Keratinocyte (primary cell): ENCODE measurements at regions not wholly inside any gene's neighbourhood (a gene's known extent, or its start where the extent isn't known, plus 50 kb on each side); places are given as distances from the start of the nearest gene placed in this dataset.
"Not testable (repeated sequence)": the region's sequence is repeated elsewhere in the genome, so short reads cannot be mapped to it uniquely, and the experiment has no call there.

Experiments used
- DNase-seq: peaks from one replicate; pipeline ENCODE4 v3.0.0-alpha.2; 2011; ENCODE audit warnings: low read depth, missing footprints, low spot score
- FAIRE-seq: peaks from 2 replicates; lab custom pipeline; 2011; peaks lifted over from hg19 to GRCh38; lab: Jason Lieb, UNC
- H2AFZ ChIP-seq: 2 replicates; pipeline ENCODE4 v1.6.0; 2012; ENCODE audit warnings: low read length, control low read depth, inconsistent platforms; ENCODE audit not compliant: control insufficient read depth
- H3K27ac ChIP-seq: 2 replicates; pipeline ENCODE4 v1.5.1; 2011; ENCODE audit warnings: low read length; ENCODE audit not compliant: control insufficient read depth, insufficient read depth
- H3K27me3 ChIP-seq: 3 replicates; pipeline ENCODE4 v1.6.0; 2011; ENCODE audit warnings: low read length; ENCODE audit not compliant: control insufficient read depth, insufficient read depth; ENCODE audit errors: extremely low read depth
- H3K36me3 ChIP-seq, 2 experiments: 2 replicates in 1 of 2; 3 replicates in 1 of 2; pipeline ENCODE4 v1.5.1; 2011; ENCODE audit warnings: low read length in 2 of 2, mild to moderate bottlenecking in 1 of 2; ENCODE audit not compliant: control insufficient read depth in 2 of 2, insufficient read depth in 2 of 2; ENCODE audit errors: extremely low read depth in 1 of 2
- H3K4me1 ChIP-seq: 3 replicates; pipeline ENCODE4 v1.5.1; 2011; ENCODE audit warnings: low read length; ENCODE audit not compliant: control insufficient read depth, insufficient read depth; ENCODE audit errors: extremely low read depth
- H3K4me2 ChIP-seq: 3 replicates; pipeline ENCODE4 v1.6.0; 2011; ENCODE audit warnings: low read depth, low read length; ENCODE audit not compliant: control insufficient read depth, insufficient read depth; ENCODE audit errors: extremely low read depth
- H3K4me3 ChIP-seq, 3 experiments: fragments of 200-600 bp in 1 of 3; sonication (generic) in 1 of 3; 2 replicates in 2 of 3; 3 replicates in 1 of 3; pipeline ENCODE4 v1.5.1; 2011 to 2016; ENCODE audit warnings: low read length in 3 of 3, mild to moderate bottlenecking in 3 of 3, control low read depth in 2 of 3, inconsistent platforms in 1 of 3, low read depth in 1 of 3, mixed read lengths in 1 of 3, mixed run types in 1 of 3, moderate library complexity in 1 of 3; ENCODE audit not compliant: control insufficient read depth in 2 of 3, insufficient read depth in 2 of 3; ENCODE audit errors: extremely low read depth in 1 of 3
- H3K79me2 ChIP-seq: 2 replicates; pipeline ENCODE4 v1.6.0; 2012; ENCODE audit warnings: low read length; ENCODE audit not compliant: control insufficient read depth, insufficient read depth
- H3K9ac ChIP-seq: 3 replicates; pipeline ENCODE4 v1.6.0; 2011; ENCODE audit warnings: low read length; ENCODE audit not compliant: control insufficient read depth, insufficient read depth; ENCODE audit errors: extremely low read depth
- H3K9me1 ChIP-seq: 3 replicates; pipeline ENCODE4 v1.6.0; 2011; ENCODE audit warnings: low read length; ENCODE audit not compliant: control insufficient read depth, insufficient read depth; ENCODE audit errors: extremely low read depth
- H3K9me3 ChIP-seq: 2 replicates; pipeline ENCODE4 v1.5.1; 2012; ENCODE audit warnings: low read depth, low read length; ENCODE audit not compliant: control insufficient read depth
- H4K20me1 ChIP-seq: 3 replicates; pipeline ENCODE4 v1.6.0; 2011; ENCODE audit warnings: low read length; ENCODE audit not compliant: control insufficient read depth, insufficient read depth; ENCODE audit errors: extremely low read depth
- EZH2 ChIP-seq: IDR thresholded peaks from one replicate; pipeline ENCODE4 v1.6.1; 2012; ENCODE audit warnings: inconsistent platforms, mild to moderate bottlenecking, low read length, moderate library complexity
- dilution Hi-C: fragments of 300-500 bp; cut with MboI; formaldehyde crosslinking; loops from one replicate; pipeline ENCODE4 v1.7.0; 2020; ENCODE audit warnings: low sequenced_read_pairs; ENCODE audit not compliant: extremely low pct_ligation_motif_present
- TF ChIP-seq, protein P1 (sequence below), 3 experiments: IDR thresholded peaks in 1 of 3; conservative IDR thresholded peaks in 1 of 3; optimal IDR thresholded peaks in 1 of 3; 2 replicates in 2 of 3; 3 replicates in 1 of 3; pipeline versions ENCODE3 to v1.5.1; 2011; ENCODE audit warnings: low read length in 3 of 3, mild to moderate bottlenecking in 3 of 3, moderate library complexity in 2 of 3, control low read depth in 1 of 3, inconsistent platforms in 1 of 3; ENCODE audit not compliant: insufficient read depth in 2 of 3; ENCODE audit errors: extremely low read depth in 1 of 3

DNA sequence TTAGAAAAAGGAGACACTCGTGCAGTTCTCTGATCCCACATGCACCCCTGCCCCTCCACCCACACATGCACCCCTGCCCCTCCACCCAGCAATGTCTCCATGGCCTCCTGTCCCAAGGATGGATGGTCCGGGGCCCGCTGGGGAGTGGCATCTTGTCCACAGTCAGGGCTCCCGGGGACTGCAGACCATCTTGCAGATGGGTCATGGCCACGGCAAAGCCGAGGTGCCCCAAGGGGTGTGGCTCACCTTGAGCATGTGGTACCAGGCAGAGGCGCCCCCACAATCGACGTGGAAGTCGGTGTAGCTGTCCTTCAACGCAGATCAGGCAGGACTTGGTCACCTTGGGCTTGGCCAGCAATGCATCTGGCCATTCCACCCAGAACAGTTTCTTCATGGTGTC is 216.7 kb downstream of the TUBA3C start:
- DNase-seq = no peak
- TF ChIP-seq, protein P1, sequence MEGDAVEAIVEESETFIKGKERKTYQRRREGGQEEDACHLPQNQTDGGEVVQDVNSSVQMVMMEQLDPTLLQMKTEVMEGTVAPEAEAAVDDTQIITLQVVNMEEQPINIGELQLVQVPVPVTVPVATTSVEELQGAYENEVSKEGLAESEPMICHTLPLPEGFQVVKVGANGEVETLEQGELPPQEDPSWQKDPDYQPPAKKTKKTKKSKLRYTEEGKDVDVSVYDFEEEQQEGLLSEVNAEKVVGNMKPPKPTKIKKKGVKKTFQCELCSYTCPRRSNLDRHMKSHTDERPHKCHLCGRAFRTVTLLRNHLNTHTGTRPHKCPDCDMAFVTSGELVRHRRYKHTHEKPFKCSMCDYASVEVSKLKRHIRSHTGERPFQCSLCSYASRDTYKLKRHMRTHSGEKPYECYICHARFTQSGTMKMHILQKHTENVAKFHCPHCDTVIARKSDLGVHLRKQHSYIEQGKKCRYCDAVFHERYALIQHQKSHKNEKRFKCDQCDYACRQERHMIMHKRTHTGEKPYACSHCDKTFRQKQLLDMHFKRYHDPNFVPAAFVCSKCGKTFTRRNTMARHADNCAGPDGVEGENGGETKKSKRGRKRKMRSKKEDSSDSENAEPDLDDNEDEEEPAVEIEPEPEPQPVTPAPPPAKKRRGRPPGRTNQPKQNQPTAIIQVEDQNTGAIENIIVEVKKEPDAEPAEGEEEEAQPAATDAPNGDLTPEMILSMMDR (optimal IDR thresholded peaks at IDR 0.05 in 1 of 3, IDR thresholded peaks at IDR 0.05 in 1 of 3, conservative IDR thresholded peaks at IDR 0.05 in 1 of 3; ENCODE audit: extremely low read depth in 1 of 3, insufficient read depth in 2 of 3, low read length in 3 of 3) = no peak
- no peak for TF ChIP-seq EZH2
- Histone ChIP-seq H3K9me1 (no peaks in the 10 kb centered on the region), H2AFZ (no peak overlapping the region), H3K4me1 (no peaks in the 10 kb centered on the region), H3K27me3 (no peaks in the 10 kb centered on the region), H3K9ac (no peak overlapping the region), H3K27ac (no peak overlapping the region), H3K79me2 (no peaks in the 10 kb centered on the region), H4K20me1 (no peaks in the 10 kb centered on the region), H3K9me3 (peaks cover 15% of the 10 kb centered on the region), H3K4me3 (no peak overlapping the region), H3K36me3 (no peaks in the 10 kb centered on the region), H3K4me2 (no peak overlapping the region)
- dilution Hi-C loops = no loop called here
- no peak for FAIRE-seq

DNA sequence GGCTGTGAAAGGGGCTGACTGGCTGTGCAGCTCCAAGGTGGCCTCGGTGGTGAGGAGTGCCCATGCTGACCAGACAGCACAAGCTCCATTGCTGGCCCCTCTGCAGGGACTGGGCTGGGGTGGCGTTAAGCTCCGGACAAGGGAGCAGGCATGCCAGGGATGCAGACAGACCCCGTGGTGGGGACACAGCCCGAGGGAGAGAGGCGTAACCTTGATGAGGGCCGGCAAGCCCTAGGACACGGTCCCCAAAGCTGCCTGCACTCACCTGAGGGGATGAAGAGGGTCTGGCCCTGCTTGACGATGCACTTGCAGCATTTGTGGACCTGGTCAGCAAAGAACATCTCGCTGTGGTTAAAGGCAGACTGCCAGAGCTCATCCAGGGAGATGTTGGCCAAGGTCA is 217.9 kb downstream of the TUBA3C start:
- H3K27me3 ChIP-seq, dilution Hi-C loops, H4K20me1 ChIP-seq, H3K79me2 ChIP-seq, H2AFZ ChIP-seq, H3K4me1 ChIP-seq, H3K9me1 ChIP-seq, DNase-seq, H3K27ac ChIP-seq, H3K9ac ChIP-seq, FAIRE-seq, H3K4me2 ChIP-seq, H3K36me3 ChIP-seq, H3K4me3 ChIP-seq: not testable (repeated sequence)
- peaks cover 22% of the 10 kb centered on the region for H3K9me3 ChIP-seq

DNA sequence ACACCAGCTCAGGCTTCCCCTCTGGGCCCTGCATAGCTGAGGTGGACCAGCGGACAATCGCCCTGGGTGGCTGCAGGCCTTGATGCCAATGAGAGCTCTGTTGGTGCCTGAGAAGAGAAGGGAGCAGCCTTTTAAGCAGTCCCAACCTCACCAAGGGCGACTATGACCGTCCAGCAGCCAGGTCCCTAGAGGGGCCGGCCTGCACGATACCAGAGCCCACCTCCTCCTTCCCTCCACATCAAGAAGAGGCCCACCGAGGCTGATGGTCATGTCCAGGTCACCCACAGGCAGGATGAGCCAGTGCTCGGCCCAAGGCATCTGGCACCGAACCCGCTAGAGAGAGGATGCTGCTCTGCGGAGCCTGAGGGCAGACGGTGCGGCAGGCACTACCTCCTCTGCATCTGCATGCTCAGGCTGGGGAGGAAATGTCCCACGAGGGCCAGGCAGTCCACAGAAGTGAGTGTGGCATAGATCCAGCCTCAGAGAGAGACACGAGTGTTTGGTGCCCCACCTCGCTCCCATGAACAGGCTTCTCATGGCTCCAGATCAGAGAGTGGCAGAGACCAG is 219.4 kb downstream of the TUBA3C start:
- H3K36me3 ChIP-seq = no peaks in the 10 kb centered on the region
- peaks cover 31% of the 10 kb centered on the region for H3K9me3 ChIP-seq
- DNase-seq = no peak
- no peaks in the 10 kb centered on the region for H3K4me1 ChIP-seq
- H3K9ac ChIP-seq = no peak overlapping the region
- H3K27ac ChIP-seq = no peak overlapping the region
- no peak for FAIRE-seq
- H3K4me2 ChIP-seq = no peak overlapping the region
- H3K4me3 ChIP-seq = no peak overlapping the region
- TF ChIP-seq, protein P1 (optimal IDR thresholded peaks at IDR 0.05 in 1 of 3, IDR thresholded peaks at IDR 0.05 in 1 of 3, conservative IDR thresholded peaks at IDR 0.05 in 1 of 3; ENCODE audit: extremely low read depth in 1 of 3, insufficient read depth in 2 of 3, low read length in 3 of 3) = no peak
- TF ChIP-seq EZH2 = no peak
- H4K20me1 ChIP-seq = no peaks in the 10 kb centered on the region
- no peaks in the 10 kb centered on the region for H3K27me3 ChIP-seq
- H3K79me2 ChIP-seq = no peaks in the 10 kb centered on the region
- no peak overlapping the region for H2AFZ ChIP-seq
- no peaks in the 10 kb centered on the region for H3K9me1 ChIP-seq
- dilution Hi-C loops = no loop called here
